Eye (tissue), 1 donor: ENCODE measurements at regions not wholly inside any gene's neighbourhood (a gene's known extent, or its start where the extent isn't known, plus 50 kb on each side); places are given as distances from the start of the nearest gene placed in this dataset.
"Not testable (repeated sequence)": the region's sequence is repeated elsewhere in the genome, so short reads cannot be mapped to it uniquely, and the experiment has no call there.

Experiments used
- DNase-seq: peaks from one replicate; pipeline ENCODE4 v3.0.0-alpha.2; 2015

- peak; percentile 20 for DNase-seq
Measured at GRCh38 chr6:21773576-21773968, 180.0 kb downstream of the SOX4 start.

- DNase-seq = no peak
Measured at GRCh38 chr6:21777846-21778245, 184.3 kb downstream of the SOX4 start.

GRCh38 chr6:21780141-21780540, 186.6 kb downstream of the SOX4 start:
- peak; percentile 56 for DNase-seq

DNA sequence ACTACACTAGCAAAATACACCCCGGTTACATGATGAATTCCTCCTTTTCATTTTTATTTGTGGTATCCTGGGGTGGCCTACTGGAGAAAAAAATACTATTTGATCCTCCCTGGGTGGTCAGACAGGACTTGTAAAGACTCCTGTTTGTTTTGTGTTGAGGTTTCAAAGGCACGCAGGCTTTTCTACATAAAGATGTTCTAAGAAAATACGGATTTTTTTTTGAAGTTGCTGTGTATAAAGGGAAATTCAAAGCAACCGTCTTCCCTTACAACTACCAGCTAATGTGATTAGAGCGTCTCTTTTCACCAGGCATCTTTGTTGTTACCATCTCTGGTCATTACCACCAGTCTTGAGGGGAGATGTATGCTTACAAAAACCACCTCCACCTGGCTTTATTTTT, 187.1 kb downstream of the SOX4 start:
- DNase-seq = peak; percentile 61

DNA sequence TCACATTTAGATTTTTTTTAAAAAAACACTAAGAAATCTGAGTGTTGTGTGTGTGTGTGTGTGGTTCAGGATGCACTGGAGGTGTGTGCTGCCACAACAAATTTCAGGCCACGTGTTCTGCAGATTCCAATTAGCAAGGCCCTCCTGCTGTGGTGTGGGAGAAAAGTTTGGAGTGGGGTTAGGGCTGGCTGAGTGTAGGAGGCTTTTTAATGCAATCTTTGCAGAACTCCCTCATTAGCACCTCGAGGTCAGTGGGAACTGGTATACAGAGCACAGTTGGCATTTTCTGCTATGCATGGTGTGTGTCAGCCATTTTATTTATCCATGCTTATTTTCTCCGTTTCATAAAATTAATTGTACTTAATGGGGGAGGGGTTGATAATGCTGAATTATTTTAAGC, 187.6 kb downstream of the SOX4 start:
- DNase-seq = peak; percentile 90

GRCh38 chr6:21785164-21785563, 191.6 kb downstream of the SOX4 start:
- no peak for DNase-seq

- no peak for DNase-seq
Measured at GRCh38 chr6:21791056-21791455, 197.5 kb downstream of the SOX4 start.

DNA sequence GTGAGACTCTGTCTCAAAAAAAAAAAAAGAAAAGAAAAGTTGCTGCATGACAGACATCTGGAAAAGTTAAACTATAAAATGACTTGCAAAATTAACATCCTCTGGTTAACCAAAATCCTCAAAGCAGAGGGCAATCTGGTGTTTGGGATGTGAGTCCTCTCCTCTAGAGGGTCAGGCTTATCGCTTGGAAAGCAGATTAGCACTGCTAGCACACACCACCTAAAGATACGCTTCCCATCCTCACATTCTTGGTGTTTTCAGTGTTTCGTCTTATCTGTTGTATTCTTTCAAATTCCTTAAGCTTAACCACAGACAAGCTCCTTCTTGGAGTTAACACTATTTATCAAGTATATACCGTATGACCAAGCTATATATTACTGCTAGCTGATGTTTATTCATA, 198.0 kb downstream of the SOX4 start:
- DNase-seq = no peak

GRCh38 chr6:21792177-21792576, 198.6 kb downstream of the SOX4 start:
- no peak for DNase-seq

- not testable (repeated sequence) for DNase-seq
Measured at GRCh38 chr6:21796979-21797378, 203.4 kb downstream of the SOX4 start.

DNA sequence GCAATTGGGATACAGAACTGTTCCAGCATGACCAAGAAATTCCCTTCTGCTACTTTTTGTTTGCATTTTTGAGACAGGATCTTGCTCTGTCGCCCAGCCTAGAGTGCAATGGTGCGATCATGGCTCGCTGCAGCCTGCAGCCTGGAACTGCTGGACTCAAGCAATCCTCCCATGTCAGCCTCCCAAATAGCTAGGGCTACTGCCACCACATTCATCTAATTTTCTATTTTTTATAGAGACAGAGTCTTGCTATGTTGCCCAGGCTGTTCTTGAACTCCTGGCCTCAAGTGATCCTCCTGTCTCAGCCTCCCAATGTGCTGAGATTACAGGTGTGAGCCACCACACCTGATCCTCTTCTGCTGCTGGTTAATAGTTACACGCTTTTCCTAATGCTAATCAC, 204.9 kb downstream of the SOX4 start:
- no peak for DNase-seq

GRCh38 chr6:21800330-21800729, 206.8 kb downstream of the SOX4 start:
- no peak for DNase-seq

DNA sequence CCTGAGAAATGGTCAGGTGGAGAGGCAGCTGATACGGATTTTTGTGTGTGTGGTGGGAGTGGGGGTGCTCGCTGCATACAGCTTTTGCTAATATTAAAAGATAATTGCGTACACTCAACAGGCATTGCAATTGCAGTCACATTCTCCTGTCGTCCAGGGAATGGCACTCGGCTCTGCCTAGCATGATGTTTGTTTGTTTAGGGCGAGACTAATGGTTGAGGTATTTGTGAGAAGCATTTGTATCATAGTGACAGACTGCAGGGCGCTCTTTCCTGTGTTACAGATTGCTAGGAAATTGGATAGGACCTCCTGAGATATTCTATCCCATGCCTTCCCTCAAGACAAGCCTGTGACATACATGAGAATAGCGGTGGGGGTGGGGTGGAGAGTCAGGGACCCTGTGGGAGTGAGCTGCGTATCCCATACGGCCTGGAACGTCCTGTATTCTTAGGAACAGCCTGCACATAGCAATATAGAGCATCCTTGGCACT, 207.4 kb downstream of the SOX4 start:
- DNase-seq = no peak

GRCh38 chr6:21801446-21802174, 208.1 kb downstream of the SOX4 start:
- DNase-seq = no peak

GRCh38 chr6:21802175-21802822, 208.7 kb downstream of the SOX4 start:
- no peak for DNase-seq

GRCh38 chr6:21804941-21805610, 211.5 kb downstream of the SOX4 start:
- DNase-seq = no peak

DNA sequence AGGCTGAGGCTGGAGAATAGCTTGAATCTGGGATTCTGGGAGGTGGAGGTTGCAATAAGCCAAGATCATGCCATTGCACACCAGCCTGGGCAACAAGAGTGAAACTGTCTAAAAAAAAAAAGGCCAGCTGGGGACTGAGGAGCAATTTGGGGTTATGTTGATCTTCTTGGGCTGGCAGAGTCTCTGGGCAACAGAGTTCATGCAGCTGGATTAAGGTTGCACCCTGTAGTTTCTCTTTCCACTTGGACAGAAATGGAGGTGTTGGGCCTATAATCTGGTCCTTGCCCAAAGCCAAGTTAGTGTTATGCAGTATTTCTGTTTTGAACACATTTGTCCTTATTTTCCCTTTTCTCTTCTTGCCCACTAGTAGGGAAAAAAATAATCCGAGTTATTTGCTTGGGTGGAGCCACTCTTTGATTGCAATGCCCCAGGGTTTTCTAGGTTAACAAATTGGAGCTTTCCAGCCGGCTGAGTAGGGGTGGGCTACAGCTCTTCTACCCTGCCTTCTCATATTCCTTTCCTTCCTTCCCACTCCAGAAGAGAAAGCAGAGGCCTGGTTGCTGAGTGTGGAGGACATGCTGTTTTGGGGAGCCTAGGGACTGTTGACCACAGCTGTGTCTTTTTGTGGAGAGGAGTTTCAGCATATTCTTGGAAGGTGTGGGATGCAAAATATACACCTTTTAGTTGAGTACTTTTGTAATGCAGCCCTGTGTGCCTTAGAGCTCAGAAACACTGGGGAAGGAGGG, 213.9 kb downstream of the SOX4 start:
- DNase-seq = no peak

DNA sequence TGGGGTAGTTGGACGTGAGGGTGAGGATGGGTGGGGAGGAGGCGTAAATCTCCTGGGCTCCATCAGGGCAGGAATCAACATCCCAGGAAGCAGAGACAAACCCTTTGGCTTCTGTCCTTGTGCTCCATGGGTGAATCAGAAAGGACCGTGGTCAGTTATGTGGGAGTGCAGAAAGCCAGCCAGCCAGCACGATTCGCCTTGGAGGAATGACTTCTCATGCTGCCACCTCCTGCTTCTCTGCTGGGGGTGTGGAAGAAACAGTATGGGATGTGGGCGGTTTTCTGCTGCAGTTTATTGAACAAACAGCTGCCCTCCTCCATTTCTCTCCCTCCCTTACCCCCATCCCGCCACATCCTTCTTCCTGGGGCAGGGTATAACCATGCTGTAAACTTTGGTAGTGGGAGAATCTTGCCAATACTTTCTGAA, 214.5 kb downstream of the SOX4 start:
- no peak for DNase-seq

DNA sequence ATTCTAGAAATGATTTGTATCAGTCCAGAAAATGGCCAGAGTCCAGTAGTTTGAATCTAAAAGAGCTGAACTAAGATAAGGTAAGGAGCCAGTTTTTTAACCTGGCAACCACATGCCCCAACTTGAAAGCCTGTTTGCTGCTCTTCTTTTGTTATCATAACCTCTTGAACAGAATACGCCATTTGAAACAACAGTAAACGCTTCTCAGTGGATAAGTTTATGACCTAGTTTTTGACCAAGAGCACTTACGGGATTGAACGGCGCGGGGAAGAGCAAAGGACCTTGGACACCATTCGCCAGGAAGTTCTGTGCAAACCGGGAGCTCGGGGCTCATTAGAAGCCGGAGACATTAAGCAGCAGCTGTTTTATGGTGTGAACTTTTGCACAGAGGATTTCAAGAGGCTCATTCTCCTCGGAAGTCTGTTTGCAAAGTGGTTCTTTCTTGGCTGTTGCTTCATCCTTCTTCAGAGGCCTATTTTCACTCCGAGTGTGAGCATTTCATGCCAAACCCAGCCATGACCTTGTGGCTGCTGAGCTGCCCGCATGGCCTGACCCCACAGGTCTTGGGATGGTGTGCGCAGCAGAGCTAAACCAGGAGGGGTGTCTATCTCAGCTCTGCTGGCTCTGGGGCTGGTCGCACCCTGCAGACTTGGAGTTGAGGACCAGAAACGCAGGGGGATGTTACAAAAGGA, 215.1 kb downstream of the SOX4 start:
- no peak for DNase-seq

GRCh38 chr6:21811484-21811883, 217.9 kb downstream of the SOX4 start:
- no peak for DNase-seq

- DNase-seq = no peak
Measured at GRCh38 chr6:21816231-21816630, 222.7 kb downstream of the SOX4 start.

DNA sequence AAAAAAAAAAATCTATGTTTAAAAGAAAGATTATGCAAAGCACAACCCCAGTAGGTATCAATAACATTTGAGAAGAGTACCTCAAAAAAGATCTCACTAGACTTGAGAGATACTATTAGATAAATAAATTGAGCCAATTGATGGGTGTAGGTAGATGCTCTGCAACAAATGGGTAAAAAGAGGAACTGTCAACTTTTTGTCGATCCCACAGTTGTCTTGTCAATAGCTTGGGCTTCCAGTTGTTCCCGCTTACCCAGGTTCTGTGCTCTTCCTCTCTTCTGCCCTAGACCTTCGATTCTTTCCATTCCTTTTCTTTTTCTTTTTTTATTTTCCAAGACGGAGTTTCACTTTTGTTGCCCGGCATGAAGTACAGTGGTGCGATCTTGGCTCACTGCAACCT, 226.9 kb downstream of the SOX4 start:
- DNase-seq = no peak

DNA sequence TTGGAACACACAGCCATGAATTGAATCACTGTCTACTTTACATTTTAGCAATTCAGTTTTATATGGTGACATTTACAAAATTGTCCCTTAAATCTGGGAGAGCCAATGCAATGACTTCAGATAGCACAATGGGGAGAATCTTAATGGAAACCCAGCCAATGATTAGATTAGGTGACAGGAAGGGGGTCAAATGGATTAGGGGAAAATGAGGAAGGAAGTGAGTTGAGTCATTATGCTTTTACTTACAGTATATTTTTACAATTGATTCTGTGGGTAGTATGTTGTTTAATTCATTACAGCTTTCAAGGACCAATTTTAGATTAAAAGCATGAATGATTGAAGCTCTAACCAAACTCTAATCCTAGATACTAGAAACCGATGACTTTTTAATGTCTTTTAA, 229.8 kb downstream of the SOX4 start:
- DNase-seq = no peak
